Transverse colon (tissue), 4 donors: ENCODE measurements at regions not wholly inside any gene's neighbourhood (a gene's known extent, or its start where the extent isn't known, plus 50 kb on each side); places are given as distances from the start of the nearest gene placed in this dataset.

Source experiments
- CTCF ChIP-seq, 5 experiments: fragments of 200-600 bp in 3 of 5; fragments of 450-650 bp in 2 of 5; sonication (generic) in 3 of 5; IDR thresholded peaks; 1 replicate in 2 of 5; 2 replicates in 3 of 5; pipeline ENCODE4 v1.5.1; 2016 to 2017; ENCODE audit warnings: antibody characterized with exemption in 5 of 5, inconsistent platforms in 3 of 5, mild to moderate bottlenecking in 2 of 5, moderate library complexity in 1 of 5
- EP300 ChIP-seq: sonication (generic); formaldehyde crosslinking; IDR thresholded peaks from one replicate; pipeline ENCODE4 v1.6.1; 2017; ENCODE audit warnings: antibody characterized with exemption, low read depth
- POLR2A ChIP-seq: fragments of 450-650 bp; IDR thresholded peaks from one replicate; pipeline ENCODE4 v1.6.1; 2016; ENCODE audit warnings: antibody characterized with exemption, mild to moderate bottlenecking, moderate library complexity
- POLR2AphosphoS5 ChIP-seq, 3 donors: sonication (generic); formaldehyde crosslinking; IDR thresholded peaks; one replicate each; pipeline ENCODE4 v1.6.1; 2016; ENCODE audit warnings: antibody characterized with exemption in 3 of 3

DNA sequence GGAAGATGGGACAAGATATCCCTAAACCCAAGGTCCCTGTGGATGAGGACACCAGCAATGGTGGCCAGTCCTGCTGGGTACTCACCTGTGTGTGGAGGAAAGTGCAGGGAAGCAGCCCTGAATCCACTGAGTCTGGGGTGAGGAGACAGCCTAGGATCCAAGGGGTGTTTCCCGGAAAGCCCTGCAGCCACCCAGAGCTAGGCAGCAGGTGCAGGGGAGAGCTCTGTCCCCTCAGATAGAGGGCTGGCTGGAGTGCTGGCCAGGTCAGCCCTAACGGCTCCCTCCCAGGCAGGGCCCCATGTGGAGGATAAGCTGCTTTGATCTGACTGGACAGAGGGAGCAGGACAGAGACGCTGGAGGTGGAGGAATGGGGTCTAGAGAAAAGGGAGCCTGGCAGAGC lies 344.7 kb upstream of the IRX4 start:
- no peak for TF ChIP-seq POLR2AphosphoS5 (IDR thresholded peaks at IDR 0.05)
- no peak for TF ChIP-seq POLR2A
- TF ChIP-seq CTCF (IDR thresholded peaks at IDR 0.05): no peak
- no peak for TF ChIP-seq EP300
